HUES6 (cell line): ENCODE measurements at regions not wholly inside any gene's neighbourhood (a gene's known extent, or its start where the extent isn't known, plus 50 kb on each side); places are given as distances from the start of the nearest gene placed in this dataset.

ENCODE experiments used
- H3K27ac ChIP-seq: 2 replicates; pipeline ENCODE4 v1.7.0; 2013; ENCODE audit warnings: low read depth, mild to moderate bottlenecking, low read length, inconsistent platforms
- H3K27me3 ChIP-seq: 2 replicates; pipeline ENCODE4 v1.6.1; 2013; ENCODE audit warnings: low read length; ENCODE audit not compliant: control insufficient read depth, insufficient read depth
- H3K36me3 ChIP-seq: 2 replicates; pipeline ENCODE4 v1.6.1; 2013; ENCODE audit warnings: low read length; ENCODE audit not compliant: control insufficient read depth, insufficient read depth
- H3K4me1 ChIP-seq: 2 replicates; pipeline ENCODE4 v1.6.1; 2013; ENCODE audit warnings: low read length; ENCODE audit not compliant: control insufficient read depth, insufficient read depth
- H3K4me3 ChIP-seq: 2 replicates; pipeline ENCODE4 v1.5.1; 2013; ENCODE audit warnings: low read depth, low read length
- H3K9ac ChIP-seq: one replicate; pipeline ENCODE4 v1.6.1; 2013; ENCODE audit warnings: mild to moderate bottlenecking, low read length
- H3K9me3 ChIP-seq: 2 replicates; pipeline ENCODE4 v1.6.1; 2013; ENCODE audit warnings: low read depth, low read length; ENCODE audit not compliant: control insufficient read depth, insufficient read depth

GRCh38 chr3:70899816-70900215, 587.4 kb upstream of the MDFIC2 start:
- H3K9me3 ChIP-seq: no peaks in the 10 kb centered on the region
- no peak overlapping the region for H3K9ac ChIP-seq
- no peak overlapping the region for H3K4me3 ChIP-seq
- H3K27ac ChIP-seq: no peak overlapping the region
- no peaks in the 10 kb centered on the region for H3K36me3 ChIP-seq
- H3K4me1 ChIP-seq: no peaks in the 10 kb centered on the region
- H3K27me3 ChIP-seq: no peaks in the 10 kb centered on the region

GRCh38 chr3:70890020-70890394, 577.6 kb upstream of the MDFIC2 start:
- no peaks in the 10 kb centered on the region for H3K4me1 ChIP-seq
- H3K36me3 ChIP-seq: no peaks in the 10 kb centered on the region
- H3K27me3 ChIP-seq: no peaks in the 10 kb centered on the region
- no peak overlapping the region for H3K9ac ChIP-seq
- no peaks in the 10 kb centered on the region for H3K9me3 ChIP-seq
- H3K4me3 ChIP-seq: no peak overlapping the region
- no peak overlapping the region for H3K27ac ChIP-seq

GRCh38 chr3:70889162-70890019, 577.0 kb upstream of the MDFIC2 start:
- no peak overlapping the region for H3K27ac ChIP-seq
- no peaks in the 10 kb centered on the region for H3K36me3 ChIP-seq
- no peak overlapping the region for H3K4me3 ChIP-seq
- no peaks in the 10 kb centered on the region for H3K27me3 ChIP-seq
- H3K9ac ChIP-seq: no peak overlapping the region
- no peaks in the 10 kb centered on the region for H3K4me1 ChIP-seq
- H3K9me3 ChIP-seq: no peaks in the 10 kb centered on the region

GRCh38 chr3:70885636-70886035, 573.2 kb upstream of the MDFIC2 start:
- no peaks in the 10 kb centered on the region for H3K4me1 ChIP-seq
- H3K4me3 ChIP-seq: no peak overlapping the region

GRCh38 chr3:70882104-70882503, 569.7 kb upstream of the MDFIC2 start:
- H3K9me3 ChIP-seq: peaks cover 7% of the 10 kb centered on the region; the same call in 1 of the 2 replicates
- no peak overlapping the region for H3K27ac ChIP-seq
- H3K9ac ChIP-seq: no peak overlapping the region
- no peaks in the 10 kb centered on the region for H3K4me1 ChIP-seq
- no peaks in the 10 kb centered on the region for H3K27me3 ChIP-seq
- no peaks in the 10 kb centered on the region for H3K36me3 ChIP-seq
- no peak overlapping the region for H3K4me3 ChIP-seq

More at GRCh38 chr3:70885636-70886035, 573.2 kb upstream of the MDFIC2 start:
- no peak overlapping the region for H3K27ac ChIP-seq
- H3K9me3 ChIP-seq: no peaks in the 10 kb centered on the region
- H3K9ac ChIP-seq: no peak overlapping the region
- H3K27me3 ChIP-seq: no peaks in the 10 kb centered on the region
- no peaks in the 10 kb centered on the region for H3K36me3 ChIP-seq

- Histone ChIP-seq H3K4me3 (no peak overlapping the region), H3K9me3 (peaks cover 7% of the 10 kb centered on the region; the same call in 1 of the 2 replicates), H3K36me3 (no peaks in the 10 kb centered on the region), H3K27ac (no peak overlapping the region), H3K4me1 (no peaks in the 10 kb centered on the region), H3K27me3 (no peaks in the 10 kb centered on the region), H3K9ac (no peak overlapping the region)
Measured at GRCh38 chr3:70880421-70880820, 568.0 kb upstream of the MDFIC2 start.

- peaks cover 16% of the 10 kb centered on the region for H3K9me3 ChIP-seq
- no peaks in the 10 kb centered on the region for H3K27me3 ChIP-seq
- H3K36me3 ChIP-seq: no peaks in the 10 kb centered on the region
- H3K9ac ChIP-seq: no peak overlapping the region
- no peak overlapping the region for H3K27ac ChIP-seq
- no peak overlapping the region for H3K4me3 ChIP-seq
- H3K4me1 ChIP-seq: no peaks in the 10 kb centered on the region
Measured at GRCh38 chr3:70876154-70876553, 563.7 kb upstream of the MDFIC2 start.

GRCh38 chr3:70874196-70874595, 561.8 kb upstream of the MDFIC2 start:
- H3K4me1 ChIP-seq: no peaks in the 10 kb centered on the region
- peaks cover 23% of the 10 kb centered on the region for H3K9me3 ChIP-seq
- no peak overlapping the region for H3K9ac ChIP-seq
- no peaks in the 10 kb centered on the region for H3K27me3 ChIP-seq
- no peak overlapping the region for H3K27ac ChIP-seq
- no peaks in the 10 kb centered on the region for H3K36me3 ChIP-seq
- H3K4me3 ChIP-seq: no peak overlapping the region

- Histone ChIP-seq H3K36me3 (no peaks in the 10 kb centered on the region), H3K4me3 (no peak overlapping the region)
Measured at GRCh38 chr3:70873686-70874085, 561.2 kb upstream of the MDFIC2 start.

GRCh38 chr3:70871909-70872656, 559.6 kb upstream of the MDFIC2 start:
- Histone ChIP-seq H3K27me3 (no peaks in the 10 kb centered on the region), H3K9ac (no peak overlapping the region), H3K36me3 (no peaks in the 10 kb centered on the region), H3K9me3 (peaks cover 20% of the 10 kb centered on the region), H3K4me1 (no peaks in the 10 kb centered on the region), H3K27ac (no peak overlapping the region), H3K4me3 (no peak overlapping the region)

More at GRCh38 chr3:70873686-70874085, 561.2 kb upstream of the MDFIC2 start:
- H3K27me3 ChIP-seq: no peaks in the 10 kb centered on the region
- no peak overlapping the region for H3K27ac ChIP-seq
- peaks cover 21% of the 10 kb centered on the region for H3K9me3 ChIP-seq
- H3K4me1 ChIP-seq: no peaks in the 10 kb centered on the region
- no peak overlapping the region for H3K9ac ChIP-seq

GRCh38 chr3:70870576-70870975, 558.1 kb upstream of the MDFIC2 start:
- Histone ChIP-seq H3K9ac (no peak overlapping the region), H3K27me3 (no peaks in the 10 kb centered on the region), H3K4me3 (no peak overlapping the region), H3K27ac (no peak overlapping the region), H3K4me1 (no peaks in the 10 kb centered on the region), H3K9me3 (peaks cover 27% of the 10 kb centered on the region), H3K36me3 (no peaks in the 10 kb centered on the region)
